HTR-8/SVneo (cell line): ENCODE measurements at regions not wholly inside any gene's neighbourhood (a gene's known extent, or its start where the extent isn't known, plus 50 kb on each side); places are given as distances from the start of the nearest gene placed in this dataset.
A peak's percentile ranks its signal among the peaks of the same experiment; 100 is the strongest.
"Not testable (repeated sequence)": the region's sequence is repeated elsewhere in the genome, so short reads cannot be mapped to it uniquely, and the experiment has no call there.

Source experiments
- DNase-seq: peaks from one replicate; pipeline ENCODE4 v3.0.0; 2011; ENCODE audit warnings: low spot score, mixed read lengths; ENCODE audit not compliant: insufficient read length
- FAIRE-seq: peaks from 2 replicates; lab custom pipeline; 2011; peaks lifted over from hg19 to GRCh38; lab: Jason Lieb, UNC

- FAIRE-seq, result no peak
- peak; percentile 6 for DNase-seq
Measured at GRCh38 chr4:31655328-31655727, 935.2 kb downstream of the PCDH7 start.

GRCh38 chr4:31657859-31658570 lies 937.8 kb downstream of the PCDH7 start:
- no peak for DNase-seq
- FAIRE-seq, result no peak

- no peak for DNase-seq
- FAIRE-seq, result no peak
Measured at GRCh38 chr4:31660916-31661315, 940.7 kb downstream of the PCDH7 start.

- FAIRE-seq, result no peak
- no peak for DNase-seq
Measured at GRCh38 chr4:31662951-31663350, 942.8 kb downstream of the PCDH7 start.

- no peak for FAIRE-seq
- DNase-seq, result no peak
Measured at GRCh38 chr4:31667686-31668085, 947.5 kb downstream of the PCDH7 start.

GRCh38 chr4:31674313-31674947 lies 954.3 kb downstream of the PCDH7 start:
- DNase-seq (peak; percentile 15), FAIRE-seq (no peak)

GRCh38 chr4:31678356-31678755 lies 958.2 kb downstream of the PCDH7 start:
- DNase-seq, result no peak
- no peak for FAIRE-seq

- DNase-seq, result no peak
- FAIRE-seq, result no peak
Measured at GRCh38 chr4:31682796-31683195, 962.6 kb downstream of the PCDH7 start.

- no peak for DNase-seq
Measured at GRCh38 chr4:31687717-31688342, 967.7 kb downstream of the PCDH7 start.

GRCh38 chr4:31692399-31692940 lies 972.3 kb downstream of the PCDH7 start:
- FAIRE-seq, result no peak
- no peak for DNase-seq

More at GRCh38 chr4:31687717-31688342, 967.7 kb downstream of the PCDH7 start:
- no peak for FAIRE-seq

GRCh38 chr4:31701256-31701655 lies 981.1 kb downstream of the PCDH7 start:
- DNase-seq, result no peak
- no peak for FAIRE-seq

GRCh38 chr4:31702326-31702725 lies 982.2 kb downstream of the PCDH7 start:
- FAIRE-seq (no peak), DNase-seq (no peak)

GRCh38 chr4:31714238-31714637 lies 994.1 kb downstream of the PCDH7 start:
- DNase-seq (no peak), FAIRE-seq (no peak)

- FAIRE-seq (no peak), DNase-seq (no peak)
Measured at GRCh38 chr4:31715302-31715701, 995.1 kb downstream of the PCDH7 start.

GRCh38 chr4:31727030-31727429 lies 1006.9 kb downstream of the PCDH7 start:
- no peak for DNase-seq

GRCh38 chr4:31735004-31735403 lies 1014.8 kb downstream of the PCDH7 start:
- FAIRE-seq (no peak), DNase-seq (no peak)

More at GRCh38 chr4:31727030-31727429, 1006.9 kb downstream of the PCDH7 start:
- no peak for FAIRE-seq

GRCh38 chr4:31737419-31737818 lies 1017.2 kb downstream of the PCDH7 start:
- DNase-seq (no peak), FAIRE-seq (no peak)

- DNase-seq (no peak), FAIRE-seq (no peak)
Measured at GRCh38 chr4:31741326-31741725, 1021.2 kb downstream of the PCDH7 start.

GRCh38 chr4:31748382-31748781 lies 1028.2 kb downstream of the PCDH7 start:
- FAIRE-seq (no peak), DNase-seq (no peak)

- not testable (repeated sequence) for FAIRE-seq, DNase-seq
Measured at GRCh38 chr4:31750581-31750980, 1030.4 kb downstream of the PCDH7 start.

GRCh38 chr4:31755751-31756150 lies 1035.6 kb downstream of the PCDH7 start:
- FAIRE-seq (no peak), DNase-seq (no peak)
